Breast epithelium (tissue), 3 donors: ENCODE measurements at regions not wholly inside any gene's neighbourhood (a gene's known extent, or its start where the extent isn't known, plus 50 kb on each side); places are given as distances from the start of the nearest gene placed in this dataset.

Source experiments
- POLR2A ChIP-seq: fragments of 450-650 bp; IDR thresholded peaks from one replicate; pipeline ENCODE4 v1.6.1; 2016; ENCODE audit warnings: antibody characterized with exemption, mild to moderate bottlenecking, moderate library complexity
- POLR2AphosphoS5 ChIP-seq, 3 donors: sonication (generic); formaldehyde crosslinking; IDR thresholded peaks; one replicate each; pipeline ENCODE4 v1.6.1; 2017; ENCODE audit warnings: antibody characterized with exemption in 3 of 3
- TF ChIP-seq, protein P1 (sequence below), 3 donors: fragments of 450-650 bp; IDR thresholded peaks; one replicate each; pipeline ENCODE4 v1.5.1; 2016 to 2017; ENCODE audit warnings: antibody characterized with exemption in 3 of 3, mild to moderate bottlenecking in 3 of 3, moderate library complexity in 3 of 3

DNA sequence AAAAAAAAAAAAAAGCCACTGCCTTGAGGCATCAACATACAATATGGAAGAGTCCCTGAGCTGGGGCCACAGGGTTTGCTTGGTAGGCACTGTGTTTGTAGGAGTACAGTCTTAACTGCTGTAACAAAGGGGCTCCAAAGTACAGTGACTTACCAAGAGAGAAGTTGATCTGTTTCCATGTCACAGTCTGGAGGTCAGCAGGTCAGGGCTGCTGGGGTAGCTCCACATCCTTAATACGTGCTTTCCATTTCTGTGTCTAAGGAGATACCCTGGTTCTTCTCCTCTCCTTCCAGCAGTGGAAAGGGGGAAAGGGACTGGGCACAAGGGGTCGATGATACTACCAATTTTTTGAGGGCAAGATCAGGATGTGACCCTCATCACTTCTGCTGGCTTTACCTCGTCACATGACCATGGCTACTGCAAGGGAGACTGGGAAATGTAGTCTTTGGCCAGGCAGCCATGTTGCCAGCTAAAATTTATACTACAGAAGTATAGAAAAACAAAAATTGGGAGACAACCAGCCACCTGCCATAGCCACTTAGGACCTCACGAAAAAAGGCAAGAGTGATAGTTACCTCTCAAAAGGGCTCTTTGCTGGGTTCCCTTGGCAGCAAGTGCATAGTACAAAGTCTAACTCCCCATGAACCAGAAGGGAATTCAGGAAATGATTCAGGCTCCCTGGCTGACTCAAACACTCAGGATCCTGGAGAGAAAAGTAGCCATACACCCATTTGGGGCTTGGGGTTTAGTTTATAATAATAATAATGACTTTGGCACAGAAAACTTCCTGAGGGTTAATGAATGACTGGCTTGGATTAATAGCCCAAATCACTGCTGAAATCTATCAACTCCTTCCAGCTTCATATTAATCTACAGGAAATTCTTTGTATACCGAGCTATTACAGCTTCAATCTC lies 52.7 kb upstream of the ATP5PO start:
- TF ChIP-seq, protein P1, sequence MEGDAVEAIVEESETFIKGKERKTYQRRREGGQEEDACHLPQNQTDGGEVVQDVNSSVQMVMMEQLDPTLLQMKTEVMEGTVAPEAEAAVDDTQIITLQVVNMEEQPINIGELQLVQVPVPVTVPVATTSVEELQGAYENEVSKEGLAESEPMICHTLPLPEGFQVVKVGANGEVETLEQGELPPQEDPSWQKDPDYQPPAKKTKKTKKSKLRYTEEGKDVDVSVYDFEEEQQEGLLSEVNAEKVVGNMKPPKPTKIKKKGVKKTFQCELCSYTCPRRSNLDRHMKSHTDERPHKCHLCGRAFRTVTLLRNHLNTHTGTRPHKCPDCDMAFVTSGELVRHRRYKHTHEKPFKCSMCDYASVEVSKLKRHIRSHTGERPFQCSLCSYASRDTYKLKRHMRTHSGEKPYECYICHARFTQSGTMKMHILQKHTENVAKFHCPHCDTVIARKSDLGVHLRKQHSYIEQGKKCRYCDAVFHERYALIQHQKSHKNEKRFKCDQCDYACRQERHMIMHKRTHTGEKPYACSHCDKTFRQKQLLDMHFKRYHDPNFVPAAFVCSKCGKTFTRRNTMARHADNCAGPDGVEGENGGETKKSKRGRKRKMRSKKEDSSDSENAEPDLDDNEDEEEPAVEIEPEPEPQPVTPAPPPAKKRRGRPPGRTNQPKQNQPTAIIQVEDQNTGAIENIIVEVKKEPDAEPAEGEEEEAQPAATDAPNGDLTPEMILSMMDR (IDR thresholded peaks at IDR 0.05) = no peak
- TF ChIP-seq POLR2AphosphoS5 (IDR thresholded peaks at IDR 0.05) (no peak), POLR2A (no peak)
